Ovary (tissue), 7 donors: ENCODE measurements at regions not wholly inside any gene's neighbourhood (a gene's known extent, or its start where the extent isn't known, plus 50 kb on each side); places are given as distances from the start of the nearest gene placed in this dataset.

Source experiments
- DNase-seq, 5 donors: peaks; one replicate each; pipeline ENCODE4 v3.0.0-alpha.2; 2019 to 2020
- H3K27ac ChIP-seq, 2 donors: fragments of 200-600 bp; one replicate each; pipeline versions ENCODE4 v1.5.1 to v1.8.0; 2019 to 2022
- H3K27me3 ChIP-seq: fragments of 200-600 bp; one replicate; pipeline ENCODE4 v1.8.0; 2022
- H3K36me3 ChIP-seq: fragments of 200-600 bp; sonication (generic); one replicate; pipeline ENCODE4 v1.5.1; 2019
- H3K4me1 ChIP-seq: one replicate; pipeline ENCODE4 v1.8.1; 2013; ENCODE audit warnings: mild to moderate bottlenecking, moderate library complexity; ENCODE audit not compliant: insufficient read depth
- H3K4me3 ChIP-seq: fragments of 200-600 bp; sonication (generic); one replicate; pipeline ENCODE4 v1.5.1; 2017
- H3K9me3 ChIP-seq, 2 donors: fragments of 200-600 bp in 1 of 2; sonication (generic) in 1 of 2; one replicate each; pipeline versions ENCODE4 v1.5.1 to v1.8.1; 2013 to 2019; ENCODE audit warnings: mild to moderate bottlenecking in 1 of 2, moderate library complexity in 1 of 2
- EP300 ChIP-seq: sonication (generic); formaldehyde crosslinking; IDR thresholded peaks from one replicate; pipeline ENCODE4 v1.6.1; 2017; ENCODE audit warnings: antibody characterized with exemption
- POLR2A ChIP-seq: fragments of 450-650 bp; IDR thresholded peaks from one replicate; pipeline ENCODE4 v1.6.1; 2017; ENCODE audit warnings: antibody characterized with exemption, mild to moderate bottlenecking, moderate library complexity
- WGBS, 3 donors: extraction: QIAGEN DNeasy Blood & Tissue Kit in 1 of 3; methylation state at CpG; one replicate each; pipeline versions ENCODE4 v1.1.5 to v1.1.7; 2013 to 2017; 5-methylcytosine and 5-hydroxymethylcytosine counted together
- intact Hi-C, 4 donors: fragments of 100-400 bp; cut with DNase I; formaldehyde crosslinking; loops; one replicate each; pipeline versions ENCODE4 v1.11.0 to v1.15.1; 2022 to 2023
- TF ChIP-seq, protein P1 (sequence below), 3 donors: fragments of 450-650 bp in 2 of 3; fragments of 200-600 bp in 1 of 3; IDR thresholded peaks; one replicate each; pipeline versions ENCODE4 v1.5.1 to v1.8.0; 2016 to 2022; ENCODE audit warnings: antibody characterized with exemption in 3 of 3, mild to moderate bottlenecking in 1 of 3
- donor health status: DM: no; HTN: no; CAD: no; lungs with moderate emphysema.
- donor health status: DM: no; HTN: no; CAD: no.
- donor health status: Bipolar disorder and iron deficiency.
- donor health status: DM: no; HTN: no; CAD: no.
- donor health status: DM: yes; HTN: yes; CAD: no.

DNA sequence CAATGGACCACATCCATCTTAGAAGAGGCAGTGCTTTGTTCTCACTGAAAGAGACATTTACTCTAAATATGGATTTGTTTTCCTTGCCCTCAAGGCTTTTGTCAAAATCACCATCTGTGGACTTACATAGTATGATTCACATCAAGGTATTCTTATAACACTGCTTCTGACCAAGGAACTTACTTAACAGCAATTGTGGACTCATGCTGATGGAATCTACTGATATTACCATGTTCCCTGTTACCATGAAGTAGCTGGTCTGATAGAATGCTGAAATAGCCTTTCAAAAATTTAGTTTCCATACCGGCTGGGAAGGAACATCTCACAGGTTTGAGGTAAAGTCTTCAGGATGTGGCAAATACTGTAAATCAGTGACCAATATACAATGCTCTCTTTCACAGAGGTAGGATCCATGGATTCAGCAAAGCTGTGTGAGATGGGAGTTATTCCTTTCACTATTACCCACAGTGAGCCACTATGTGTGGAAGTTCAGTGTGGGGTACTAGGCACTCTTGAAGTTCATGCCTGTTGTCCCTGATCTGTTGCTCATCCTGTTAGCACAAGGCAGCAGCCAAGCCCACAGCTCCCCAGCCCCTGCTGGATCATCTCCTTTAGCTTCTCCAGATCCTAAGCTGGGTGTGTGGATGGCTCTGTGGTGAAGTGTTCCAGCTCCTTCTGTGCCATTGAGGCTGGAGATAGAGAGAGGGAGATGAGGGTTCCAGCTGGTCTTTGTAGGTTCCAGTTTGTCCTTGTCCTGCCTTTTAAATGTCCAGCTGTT is 126.4 kb downstream of the ATP23 start:
- TF ChIP-seq POLR2A (no peak), EP300 (no peak)
- TF ChIP-seq, protein P1, sequence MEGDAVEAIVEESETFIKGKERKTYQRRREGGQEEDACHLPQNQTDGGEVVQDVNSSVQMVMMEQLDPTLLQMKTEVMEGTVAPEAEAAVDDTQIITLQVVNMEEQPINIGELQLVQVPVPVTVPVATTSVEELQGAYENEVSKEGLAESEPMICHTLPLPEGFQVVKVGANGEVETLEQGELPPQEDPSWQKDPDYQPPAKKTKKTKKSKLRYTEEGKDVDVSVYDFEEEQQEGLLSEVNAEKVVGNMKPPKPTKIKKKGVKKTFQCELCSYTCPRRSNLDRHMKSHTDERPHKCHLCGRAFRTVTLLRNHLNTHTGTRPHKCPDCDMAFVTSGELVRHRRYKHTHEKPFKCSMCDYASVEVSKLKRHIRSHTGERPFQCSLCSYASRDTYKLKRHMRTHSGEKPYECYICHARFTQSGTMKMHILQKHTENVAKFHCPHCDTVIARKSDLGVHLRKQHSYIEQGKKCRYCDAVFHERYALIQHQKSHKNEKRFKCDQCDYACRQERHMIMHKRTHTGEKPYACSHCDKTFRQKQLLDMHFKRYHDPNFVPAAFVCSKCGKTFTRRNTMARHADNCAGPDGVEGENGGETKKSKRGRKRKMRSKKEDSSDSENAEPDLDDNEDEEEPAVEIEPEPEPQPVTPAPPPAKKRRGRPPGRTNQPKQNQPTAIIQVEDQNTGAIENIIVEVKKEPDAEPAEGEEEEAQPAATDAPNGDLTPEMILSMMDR (IDR thresholded peaks at IDR 0.05) = no peak
- DNase-seq = no peak
- Histone ChIP-seq H3K27ac (no peak overlapping the region), H3K9me3 (no peaks in the 10 kb centered on the region), H3K4me1 (no peaks in the 10 kb centered on the region), H3K36me3 (no peaks in the 10 kb centered on the region), H3K4me3 (no peak overlapping the region), H3K27me3 (no peaks in the 10 kb centered on the region)
- 31 to 100% (median 96%) methylated on average over 1 of the region's 1 CpG for WGBS, 3 donors
- intact Hi-C loops = no loop called here

DNA sequence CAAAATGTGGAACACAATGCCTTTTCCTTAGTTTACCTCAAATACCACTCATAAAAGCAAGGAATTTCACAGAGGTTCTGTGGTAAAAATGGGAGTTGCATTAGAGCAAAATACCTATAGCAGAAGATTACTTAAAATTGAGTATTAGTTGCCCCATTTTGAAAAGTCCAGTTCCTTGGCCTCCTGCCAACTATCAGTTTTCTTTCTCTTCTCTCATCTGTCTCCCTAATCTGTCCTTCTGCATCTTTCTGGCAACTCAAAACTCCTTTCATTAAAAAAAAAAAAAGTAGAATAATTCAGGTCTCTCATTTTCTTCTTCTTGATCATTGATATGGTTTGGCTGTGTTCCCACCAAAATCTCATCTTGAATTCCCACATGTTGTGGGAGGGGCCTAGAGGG is 127.3 kb downstream of the ATP23 start:
- no peak for DNase-seq
- no peaks in the 10 kb centered on the region for H3K4me1 ChIP-seq

DNA sequence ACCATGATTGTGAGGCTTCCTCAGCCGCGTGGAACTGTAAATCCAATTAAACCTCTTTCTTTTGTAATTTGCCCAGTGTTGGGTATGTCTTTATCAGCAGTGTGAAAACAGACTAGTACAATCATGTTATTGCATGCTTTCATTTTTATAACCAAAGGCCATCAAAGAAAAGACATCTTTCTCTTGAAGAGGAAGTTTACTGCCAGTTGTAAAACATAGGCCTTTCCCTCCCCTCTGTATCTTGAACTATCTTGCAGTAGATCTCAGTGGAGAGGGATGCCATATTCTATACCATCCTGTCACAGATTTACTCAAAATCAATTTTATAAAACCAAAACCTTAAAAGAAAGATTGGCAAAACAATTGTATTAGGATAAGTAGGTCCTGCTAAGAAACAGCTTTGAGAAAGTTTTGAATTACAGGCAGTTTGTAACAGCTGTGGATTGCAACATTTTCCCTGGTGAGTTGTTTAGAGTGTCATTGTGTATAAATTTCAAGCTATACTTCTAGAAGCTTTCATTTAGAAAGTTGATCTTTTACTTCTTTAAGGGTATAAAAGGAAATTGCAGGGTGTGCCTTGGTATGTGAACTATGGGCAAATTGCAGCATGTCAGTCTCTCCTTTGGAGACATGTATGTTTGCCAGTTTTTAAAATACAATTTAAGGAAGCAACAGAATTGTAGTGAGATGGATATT is 128.0 kb downstream of the ATP23 start:
- 96 to 98% (median 96%) methylated on average over 2 of the region's 2 CpGs for WGBS, 3 donors
- no peak for DNase-seq
- no peaks in the 10 kb centered on the region for H3K9me3 ChIP-seq
- TF ChIP-seq POLR2A (no peak), EP300 (no peak)
- TF ChIP-seq, protein P1 (IDR thresholded peaks at IDR 0.05) = no peak
- no peaks in the 10 kb centered on the region for H3K36me3 ChIP-seq
- intact Hi-C loops = no loop called here
- no peak overlapping the region for H3K27ac ChIP-seq
- H3K27me3 ChIP-seq = no peaks in the 10 kb centered on the region
- H3K4me3 ChIP-seq = no peak overlapping the region
- no peaks in the 10 kb centered on the region for H3K4me1 ChIP-seq

More for the DNA sequence above, 127.3 kb downstream of the ATP23 start:
- intact Hi-C loops = no loop called here
- TF ChIP-seq, protein P1 (IDR thresholded peaks at IDR 0.05) = no peak
- TF ChIP-seq EP300 = no peak
- no peak for TF ChIP-seq POLR2A
- Histone ChIP-seq H3K4me3 (no peak overlapping the region), H3K9me3 (no peaks in the 10 kb centered on the region), H3K36me3 (no peaks in the 10 kb centered on the region), H3K27me3 (no peaks in the 10 kb centered on the region), H3K27ac (no peak overlapping the region)

DNA sequence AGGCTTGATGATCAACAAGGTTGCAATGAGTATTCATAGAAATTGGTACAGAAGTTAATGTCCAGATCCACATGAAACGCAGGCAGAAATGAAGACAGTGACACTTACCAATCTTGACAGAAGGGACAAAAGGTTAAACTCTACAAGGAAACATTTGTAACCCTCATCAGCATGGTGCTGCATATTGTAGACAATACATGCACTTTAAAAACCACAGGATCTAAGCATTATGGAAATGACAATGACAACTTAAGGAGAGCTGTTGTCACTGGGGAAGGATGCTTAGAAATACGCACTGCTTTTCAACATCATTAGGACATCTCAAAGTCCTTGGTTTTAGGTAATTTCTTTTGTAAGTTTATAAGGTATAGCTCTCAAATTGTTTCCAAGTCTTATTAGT is 130.6 kb downstream of the ATP23 start:
- TF ChIP-seq, protein P1 (IDR thresholded peaks at IDR 0.05) = no peak
- TF ChIP-seq EP300 (no peak), POLR2A (no peak)
- no peak overlapping the region for H3K27ac ChIP-seq
- intact Hi-C loops = no loop called here
- H3K27me3 ChIP-seq = no peaks in the 10 kb centered on the region
- no peaks in the 10 kb centered on the region for H3K4me1 ChIP-seq
- no peaks in the 10 kb centered on the region for H3K36me3 ChIP-seq
- DNase-seq = no peak
- H3K4me3 ChIP-seq = no peak overlapping the region
- no peaks in the 10 kb centered on the region for H3K9me3 ChIP-seq
- WGBS, 3 donors = 91 to 96% (median 91%) methylated on average over 2 of the region's 2 CpGs
